Liver (tissue), 3 donors: ENCODE measurements at regions not wholly inside any gene's neighbourhood (a gene's known extent, or its start where the extent isn't known, plus 50 kb on each side); places are given as distances from the start of the nearest gene placed in this dataset.

Experiments
- ATF3 ChIP-seq: IDR thresholded peaks from 2 replicates; pipeline ENCODE4 v1.6.1; 2016; ENCODE audit warnings: antibody characterized with exemption
- CTCF ChIP-seq: fragments of 150-350 bp; IDR thresholded peaks from 2 replicates; pipeline ENCODE4 v1.5.1; 2017; ENCODE audit warnings: improper control_type of control experiment, low read depth, low read length; ENCODE audit not compliant: missing input control
- FOXA1 ChIP-seq: IDR thresholded peaks from 2 replicates; pipeline ENCODE4 v1.6.1; 2016; ENCODE audit warnings: antibody characterized with exemption
- JUND ChIP-seq, 2 donors: IDR thresholded peaks; 2 replicates each; pipeline ENCODE4 v1.6.1; 2016; ENCODE audit warnings: antibody characterized with exemption in 2 of 2
- TAF1 ChIP-seq: conservative IDR thresholded peaks from 2 replicates; pipeline ENCODE4 v1.6.1; 2016; ENCODE audit warnings: antibody characterized with exemption, mild to moderate bottlenecking
- ZBTB33 ChIP-seq: IDR thresholded peaks from 2 replicates; pipeline ENCODE4 v1.6.1; 2016; ENCODE audit warnings: antibody characterized with exemption
- TF ChIP-seq, protein P1 (sequence below): IDR thresholded peaks from 2 replicates; pipeline ENCODE4 v1.6.1; 2016; ENCODE audit warnings: antibody characterized with exemption, mild to moderate bottlenecking
- donor health status: healthy.
- donor health status: healthy.

- TF ChIP-seq CTCF (no peak), ATF3 (no peak), ZBTB33 (no peak), JUND (IDR thresholded peaks at IDR 0.05) (no peak), TAF1 (no peak), FOXA1 (no peak)
- TF ChIP-seq, protein P1, sequence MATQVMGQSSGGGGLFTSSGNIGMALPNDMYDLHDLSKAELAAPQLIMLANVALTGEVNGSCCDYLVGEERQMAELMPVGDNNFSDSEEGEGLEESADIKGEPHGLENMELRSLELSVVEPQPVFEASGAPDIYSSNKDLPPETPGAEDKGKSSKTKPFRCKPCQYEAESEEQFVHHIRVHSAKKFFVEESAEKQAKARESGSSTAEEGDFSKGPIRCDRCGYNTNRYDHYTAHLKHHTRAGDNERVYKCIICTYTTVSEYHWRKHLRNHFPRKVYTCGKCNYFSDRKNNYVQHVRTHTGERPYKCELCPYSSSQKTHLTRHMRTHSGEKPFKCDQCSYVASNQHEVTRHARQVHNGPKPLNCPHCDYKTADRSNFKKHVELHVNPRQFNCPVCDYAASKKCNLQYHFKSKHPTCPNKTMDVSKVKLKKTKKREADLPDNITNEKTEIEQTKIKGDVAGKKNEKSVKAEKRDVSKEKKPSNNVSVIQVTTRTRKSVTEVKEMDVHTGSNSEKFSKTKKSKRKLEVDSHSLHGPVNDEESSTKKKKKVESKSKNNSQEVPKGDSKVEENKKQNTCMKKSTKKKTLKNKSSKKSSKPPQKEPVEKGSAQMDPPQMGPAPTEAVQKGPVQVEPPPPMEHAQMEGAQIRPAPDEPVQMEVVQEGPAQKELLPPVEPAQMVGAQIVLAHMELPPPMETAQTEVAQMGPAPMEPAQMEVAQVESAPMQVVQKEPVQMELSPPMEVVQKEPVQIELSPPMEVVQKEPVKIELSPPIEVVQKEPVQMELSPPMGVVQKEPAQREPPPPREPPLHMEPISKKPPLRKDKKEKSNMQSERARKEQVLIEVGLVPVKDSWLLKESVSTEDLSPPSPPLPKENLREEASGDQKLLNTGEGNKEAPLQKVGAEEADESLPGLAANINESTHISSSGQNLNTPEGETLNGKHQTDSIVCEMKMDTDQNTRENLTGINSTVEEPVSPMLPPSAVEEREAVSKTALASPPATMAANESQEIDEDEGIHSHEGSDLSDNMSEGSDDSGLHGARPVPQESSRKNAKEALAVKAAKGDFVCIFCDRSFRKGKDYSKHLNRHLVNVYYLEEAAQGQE = no peak
These were observed 68.6 kb upstream of the SCEL start for GRCh38 chr13:77466753-77467422.
